PC-3 (cell line): ENCODE measurements at regions not wholly inside any gene's neighbourhood (a gene's known extent, or its start where the extent isn't known, plus 50 kb on each side); places are given as distances from the start of the nearest gene placed in this dataset.

Source experiments
- ATAC-seq: fragments of 200-7000 bp; cut with Tn5 transposase; 2 replicates; pipeline ENCODE4 v1.9.1; 2020; ENCODE audit warnings: mild to moderate bottlenecking, moderate library complexity
- BruUV-seq: library from RNA; stranded (reverse); fragments of 400-500 nt; replicated peaks from 2 replicates; lab custom pipeline; 2021; lab: Mats Ljungman, UMichigan
- CTCF ChIA-PET: fragments of 300-600 bp; sonication (Branson Sonifier 250); formaldehyde crosslinking; loops from one replicate; lab custom pipeline; 2022; ENCODE audit warnings: antibody characterized with exemption; lab: Charles Lee
- POLR2A ChIA-PET: fragments of 300-600 bp; sonication (Branson Sonifier 250); formaldehyde crosslinking; loops from one replicate; lab custom pipeline; 2022; ENCODE audit warnings: antibody characterized with exemption; ENCODE audit not compliant: unreplicated experiment; lab: Charles Lee
- DNase-seq: peaks from one replicate; pipeline ENCODE4 v3.0.0-alpha.2; 2015
- H2AFZ ChIP-seq: fragments of 300-600 bp; sonication (generic); 2 replicates; pipeline ENCODE4 v1.6.0; 2016; ENCODE audit warnings: antibody characterized with exemption, low read length
- H3F3A ChIP-seq: fragments of 300-600 bp; sonication (generic); one replicate; pipeline ENCODE4 v1.6.0; 2017; ENCODE audit warnings: antibody characterized with exemption, low read length, control low read depth, mild to moderate bottlenecking; ENCODE audit not compliant: unreplicated experiment
- H3K27ac ChIP-seq: fragments of 300-600 bp; sonication (generic); 2 replicates; pipeline ENCODE4 v1.5.1; 2016; ENCODE audit warnings: mild to moderate bottlenecking, low read length
- H3K27me3 ChIP-seq: fragments of 300-600 bp; sonication (generic); 2 replicates; pipeline ENCODE4 v1.6.1; 2016; ENCODE audit warnings: low read length, mixed read lengths
- H3K36me3 ChIP-seq: fragments of 300-600 bp; sonication (generic); 2 replicates; pipeline ENCODE4 v1.6.1; 2016; ENCODE audit warnings: low read depth, mixed run types, low read length, mixed read lengths
- H3K4me1 ChIP-seq: fragments of 300-600 bp; sonication (generic); 2 replicates; pipeline ENCODE4 v1.5.1; 2016; ENCODE audit warnings: low read length; ENCODE audit not compliant: insufficient read depth
- H3K4me2 ChIP-seq: fragments of 300-600 bp; sonication (generic); 2 replicates; pipeline ENCODE4 v1.6.0; 2016; ENCODE audit warnings: low read length
- H3K4me3 ChIP-seq: fragments of 300-600 bp; sonication (generic); 2 replicates; pipeline ENCODE4 v1.5.1; 2016; ENCODE audit warnings: mild to moderate bottlenecking, low read length, mixed read lengths
- H3K79me2 ChIP-seq: fragments of 300-600 bp; sonication (generic); 2 replicates; pipeline ENCODE4 v1.6.1; 2017; ENCODE audit warnings: low read length, mixed read lengths
- H3K9ac ChIP-seq: fragments of 300-600 bp; sonication (generic); 2 replicates; pipeline ENCODE4 v1.6.0; 2016; ENCODE audit warnings: mild to moderate bottlenecking, low read length
- H3K9me2 ChIP-seq: fragments of 300-600 bp; sonication (generic); replicated peaks from 2 replicates; pipeline ENCODE4 v1.6.1; 2016; ENCODE audit warnings: mixed run types, low read length, mixed read lengths
- H3K9me3 ChIP-seq: fragments of 300-600 bp; sonication (generic); 2 replicates; pipeline ENCODE4 v1.6.1; 2016; ENCODE audit warnings: low read length, mixed read lengths
- H4K20me1 ChIP-seq: fragments of 300-600 bp; sonication (generic); 2 replicates; pipeline ENCODE4 v1.6.1; 2016; ENCODE audit warnings: low read length, mixed read lengths
- CTCF ChIP-seq: fragments of 300-600 bp; sonication (generic); conservative IDR thresholded peaks from 2 replicates; pipeline ENCODE4 v1.5.1; 2017; ENCODE audit warnings: antibody characterized with exemption, low read depth, mild to moderate bottlenecking, low read length
- EZH2 ChIP-seq: fragments of 300-600 bp; sonication (generic); IDR thresholded peaks from one replicate; pipeline ENCODE4 v1.6.1; 2017; ENCODE audit warnings: antibody characterized with exemption, mild to moderate bottlenecking, low read length; ENCODE audit not compliant: unreplicated experiment
- EZH2phosphoT487 ChIP-seq: fragments of 300-600 bp; sonication (generic); IDR thresholded peaks from 2 replicates; pipeline ENCODE4 v1.6.1; 2018; ENCODE audit warnings: mild to moderate bottlenecking, antibody characterized with exemption, low read length, borderline replicate concordance
- intact Hi-C: fragments of 100-400 bp; cut with micrococcal nuclease; formaldehyde crosslinking; loops from 2 replicates; pipeline ENCODE4 v1.9.0; 2023

- Histone ChIP-seq H3K9ac (no peak overlapping the region), H3K36me3 (no peaks in the 10 kb centered on the region; the same call in 1 of the 2 replicates), H3K4me3 (no peak overlapping the region), H3K27me3 (no peaks in the 10 kb centered on the region), H3K79me2 (no peaks in the 10 kb centered on the region), H3K27ac (no peak overlapping the region), H3K9me2 (no peaks in the 10 kb centered on the region), H3K9me3 (peaks cover 7% of the 10 kb centered on the region; the same call in 1 of the 2 replicates), H3K4me2 (no peak overlapping the region), H3K4me1 (no peaks in the 10 kb centered on the region), H4K20me1 (no peaks in the 10 kb centered on the region), H3F3A (no peaks in the 10 kb centered on the region), H2AFZ (no peak overlapping the region)
- ChIA-PET POLR2A (no interaction called here), CTCF (no interaction called here)
- BruUV-seq: no TSS peak
- DNase-seq (no peak), ATAC-seq (no peak)
- no peak for TF ChIP-seq EZH2
- TF ChIP-seq CTCF: no peak
- no peak for TF ChIP-seq EZH2phosphoT487
- intact Hi-C loops: no loop called here
Observed at GRCh38 chr6:44761046-44761445, 373.5 kb downstream of the CDC5L start.

- ChIA-PET CTCF (no interaction called here), POLR2A (no interaction called here)
- Histone ChIP-seq H3K9me3 (peaks cover 7% of the 10 kb centered on the region; the same call in 1 of the 2 replicates), H3K36me3 (no peaks in the 10 kb centered on the region; the same call in 1 of the 2 replicates), H3K4me3 (no peak overlapping the region), H3K9ac (no peak overlapping the region), H3K79me2 (no peaks in the 10 kb centered on the region), H3K27ac (no peak overlapping the region), H3K4me2 (no peak overlapping the region), H3K27me3 (peaks cover 8% of the 10 kb centered on the region), H3K4me1 (no peaks in the 10 kb centered on the region), H4K20me1 (no peaks in the 10 kb centered on the region), H3K9me2 (no peaks in the 10 kb centered on the region), H3F3A (no peaks in the 10 kb centered on the region), H2AFZ (no peak overlapping the region)
- no peak for TF ChIP-seq EZH2phosphoT487
- TF ChIP-seq CTCF: no peak
- no peak for TF ChIP-seq EZH2
- DNase-seq (no peak), ATAC-seq (no peak)
- BruUV-seq: no TSS peak
- intact Hi-C loops: no loop called here
Observed at GRCh38 chr6:44762496-44762895, 375.0 kb downstream of the CDC5L start.

- CTCF ChIA-PET: interaction anchor here (0.7 kb wide), 1 partner anchor 1151 kb away, joined by 5 read pairs; no protein-coding TSS in a partner anchor
- H3K27ac ChIP-seq: no peak overlapping the region
- intact Hi-C loops: no loop called here
- no TSS peak for BruUV-seq
- no peaks in the 10 kb centered on the region for H3K4me1 ChIP-seq
- no peak for ATAC-seq
- no peaks in the 10 kb centered on the region for H3K79me2 ChIP-seq
- H3K27me3 ChIP-seq: peaks cover 21% of the 10 kb centered on the region
- no peaks in the 10 kb centered on the region for H3K9me3 ChIP-seq
- no peak overlapping the region for H3K9ac ChIP-seq
- no peaks in the 10 kb centered on the region for H3K36me3 ChIP-seq
- H3K4me3 ChIP-seq: no peak overlapping the region
- H3K9me2 ChIP-seq: no peaks in the 10 kb centered on the region
- no peak overlapping the region for H3K4me2 ChIP-seq
- POLR2A ChIA-PET: no interaction called here
- DNase-seq: no peak
- H3F3A ChIP-seq: no peaks in the 10 kb centered on the region
- H2AFZ ChIP-seq: no peak overlapping the region
- no peaks in the 10 kb centered on the region for H4K20me1 ChIP-seq
- TF ChIP-seq EZH2phosphoT487 (no peak), CTCF (no peak), EZH2 (no peak)
Observed at GRCh38 chr6:44771647-44772415, 384.3 kb downstream of the CDC5L start.
